HCT116 (cell line): ENCODE measurements at regions not wholly inside any gene's neighbourhood (a gene's known extent, or its start where the extent isn't known, plus 50 kb on each side); places are given as distances from the start of the nearest gene placed in this dataset.

ENCODE experiments used
- ATAC-seq: fragments of 200-7000 bp; cut with Tn5 transposase; 2 replicates; pipeline ENCODE4 v1.9.1; 2020; ENCODE audit warnings: mild to moderate bottlenecking, moderate library complexity
- BruUV-seq: library from RNA; stranded (reverse); fragments of 400-500 nt; replicated peaks from 2 replicates; lab custom pipeline; 2021; lab: Mats Ljungman, UMichigan
- CTCF ChIA-PET: fragments of 300-600 bp; sonication (Branson Sonifier 250); formaldehyde crosslinking; loops from one replicate; lab custom pipeline; 2021; ENCODE audit warnings: antibody characterized with exemption; lab: Charles Lee
- POLR2A ChIA-PET: fragments of 300-600, 350-600 bp; sonication (Branson Sonifier 250); formaldehyde crosslinking; loops from one replicate; lab custom pipeline; 2021; ENCODE audit warnings: antibody characterized with exemption; lab: Charles Lee
- RAD21 ChIA-PET, 2 experiments: fragments of 300-600 bp; sonication (Branson Sonifier 250); formaldehyde crosslinking; loops; one replicate each; lab custom pipeline; 2023; ENCODE audit warnings: low total read pairs in 2 of 2; ENCODE audit not compliant: uncharacterized antibody in 2 of 2, unreplicated experiment in 2 of 2, low non-redundant PET in 1 of 2; lab: Charles Lee
- DNase-seq: peaks from one replicate; pipeline ENCODE4 v3.0.0-alpha.2; 2010; ENCODE audit warnings: low read depth, low spot score
- H2AFZ ChIP-seq: fragments of 200-600 bp; shearing (Covaris generic), sonication (generic); 2 replicates; pipeline ENCODE4 v1.6.1; 2017; ENCODE audit warnings: low read depth, mixed run types, mixed read lengths, antibody characterized with exemption, low read length; ENCODE audit not compliant: poor library complexity, severe bottlenecking
- H3K27ac ChIP-seq: 2 replicates; pipeline ENCODE4 v1.5.1; 2012; ENCODE audit warnings: low read depth, low read length
- H3K27me3 ChIP-seq: fragments of 200-600 bp; sonication (generic); 2 replicates; pipeline ENCODE4 v1.6.1; 2016; ENCODE audit warnings: mixed run types, low read length, mixed read lengths; ENCODE audit not compliant: insufficient read depth
- H3K36me3 ChIP-seq, 2 experiments: fragments of 200-500 bp in 1 of 2; fragments of 200-600 bp in 1 of 2; sonication (Bioruptor generic) in 1 of 2; sonication (generic) in 1 of 2; 2 replicates each; pipeline versions ENCODE4 v1.5.1 to v1.6.1; 2014 to 2016; ENCODE audit warnings: low read length in 2 of 2, inconsistent platforms in 1 of 2, mixed read lengths in 1 of 2, mixed run types in 1 of 2; ENCODE audit not compliant: insufficient read depth in 2 of 2, control insufficient read depth in 1 of 2
- H3K4me1 ChIP-seq, 2 experiments: fragments of 200-600 bp in 1 of 2; sonication (generic) in 1 of 2; 2 replicates each; pipeline versions ENCODE4 v1.5.1 to v1.6.1; 2012 to 2017; ENCODE audit warnings: low read length in 2 of 2, inconsistent platforms in 1 of 2, mild to moderate bottlenecking in 1 of 2, mixed read lengths in 1 of 2, mixed run types in 1 of 2, moderate library complexity in 1 of 2; ENCODE audit not compliant: insufficient read depth in 2 of 2, control insufficient read depth in 1 of 2
- H3K4me2 ChIP-seq: fragments of 200-600 bp; sonication (generic); 2 replicates; pipeline ENCODE4 v1.6.1; 2017; ENCODE audit warnings: mixed run types, low read length, mixed read lengths
- H3K4me3 ChIP-seq, 2 experiments: fragments of 200-600 bp in 1 of 2; sonication (generic) in 1 of 2; replicated peaks in 1 of 2; 2 replicates each; pipeline ENCODE4 v1.5.1; 2011 to 2016; ENCODE audit warnings: low read length in 2 of 2, control low read depth in 1 of 2, low read depth in 1 of 2, mild to moderate bottlenecking in 1 of 2, mixed read lengths in 1 of 2, mixed run types in 1 of 2
- H3K79me2 ChIP-seq: fragments of 200-600 bp; sonication (generic); 2 replicates; pipeline ENCODE4 v1.6.1; 2017; ENCODE audit warnings: mild to moderate bottlenecking, mixed run types, low read length, moderate library complexity, mixed read lengths; ENCODE audit not compliant: insufficient read depth
- H3K9ac ChIP-seq: fragments of 200-600 bp; sonication (generic); 2 replicates; pipeline ENCODE4 v1.6.1; 2016; ENCODE audit warnings: low read length, mixed read lengths
- H3K9me2 ChIP-seq: fragments of 200-600 bp; sonication (generic), shearing (Covaris generic); 2 replicates; pipeline ENCODE4 v1.6.1; 2017; ENCODE audit warnings: mixed run types, mild to moderate bottlenecking, moderate library complexity; ENCODE audit not compliant: insufficient read depth
- H3K9me3 ChIP-seq, 2 experiments: fragments of 200-500 bp in 1 of 2; fragments of 200-600 bp in 1 of 2; sonication (Bioruptor generic) in 1 of 2; sonication (generic) in 1 of 2; 2 replicates each; pipeline ENCODE4 v1.6.1; 2014 to 2017; ENCODE audit warnings: low read length in 2 of 2, mixed read lengths in 2 of 2, inconsistent platforms in 1 of 2, low read depth in 1 of 2, mild to moderate bottlenecking in 1 of 2, mixed run types in 1 of 2, moderate library complexity in 1 of 2; ENCODE audit not compliant: control insufficient read depth in 1 of 2, insufficient read depth in 1 of 2
- H4K20me1 ChIP-seq: fragments of 200-600 bp; sonication (generic), shearing (Covaris generic); 2 replicates; pipeline ENCODE4 v1.6.1; 2017; ENCODE audit warnings: mixed run types, mild to moderate bottlenecking, moderate library complexity; ENCODE audit not compliant: insufficient read depth
- CBX3 ChIP-seq: IDR thresholded peaks from 2 replicates; pipeline ENCODE4 v1.6.1; 2012; ENCODE audit warnings: low read depth
- EGR1 ChIP-seq: IDR thresholded peaks from 2 replicates; pipeline ENCODE4 v1.6.1; 2012; ENCODE audit warnings: low read depth
- FOSL1 ChIP-seq: IDR thresholded peaks from 2 replicates; pipeline ENCODE4 v1.6.1; 2012; ENCODE audit warnings: low read depth
- JUND ChIP-seq: IDR thresholded peaks from 2 replicates; pipeline ENCODE4 v1.6.1; 2012
- SP1 ChIP-seq: IDR thresholded peaks from 2 replicates; pipeline ENCODE4 v1.6.1; 2012; ENCODE audit warnings: low read depth
- SRF ChIP-seq: IDR thresholded peaks from 2 replicates; pipeline ENCODE4 v1.6.1; 2012; ENCODE audit warnings: low read depth
- YY1 ChIP-seq: IDR thresholded peaks from 2 replicates; pipeline ENCODE4 v1.6.1; 2011; ENCODE audit warnings: low read length, low read depth, moderate library complexity, mild to moderate bottlenecking; ENCODE audit not compliant: insufficient replicate concordance; ENCODE audit errors: extremely low read depth
- intact Hi-C: fragments of 100-400 bp; cut with micrococcal nuclease; formaldehyde crosslinking; loops from 2 replicates; pipeline ENCODE4 v1.10.0; 2022
- TF ChIP-seq, protein P1 (sequence below), 3 experiments: fragments of 200-600 bp in 1 of 3; sonication (generic) in 1 of 3; IDR thresholded peaks in 2 of 3; conservative IDR thresholded peaks in 1 of 3; 2 replicates each; pipeline ENCODE4 v1.5.1; 2012 to 2017; ENCODE audit warnings: low read depth in 2 of 3, low read length in 2 of 3, antibody characterized with exemption in 1 of 3, borderline replicate concordance in 1 of 3, control low read depth in 1 of 3, mild to moderate bottlenecking in 1 of 3, mixed read lengths in 1 of 3, mixed run types in 1 of 3, moderate library complexity in 1 of 3; ENCODE audit not compliant: insufficient read depth in 1 of 3
- TF ChIP-seq, protein P2 (sequence below): IDR thresholded peaks from 2 replicates; pipeline ENCODE4 v1.6.1; 2012

DNA sequence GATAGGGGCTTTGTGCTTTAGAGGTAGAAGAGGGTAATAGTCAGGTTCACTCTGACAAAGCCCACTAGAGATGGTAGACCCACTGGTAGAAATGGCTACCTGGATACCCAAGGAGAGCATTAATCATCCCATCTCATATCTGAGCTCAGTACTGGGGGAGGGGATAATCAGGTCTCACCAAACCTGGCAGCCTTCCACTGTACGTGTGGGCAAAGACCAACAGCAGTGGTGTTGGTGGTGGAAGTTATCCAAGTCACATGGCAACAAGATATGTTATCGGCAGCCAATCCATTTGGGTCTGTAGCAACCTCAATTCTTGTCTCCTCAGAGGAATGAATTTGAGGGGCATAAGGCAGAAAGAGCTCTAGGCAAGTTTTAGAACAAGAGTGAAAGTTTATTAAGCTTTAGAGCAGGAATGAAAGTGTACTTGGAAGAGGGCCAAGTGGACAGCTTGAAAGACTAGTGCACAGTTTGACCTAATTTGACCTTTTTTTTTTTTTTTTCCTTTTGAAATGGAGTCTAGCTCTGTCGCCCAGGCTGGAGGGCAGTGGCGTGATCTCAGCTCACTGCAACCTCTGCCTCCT, 67.0 kb upstream of the CXCL13 start:
- Histone ChIP-seq H3K9ac (no peak overlapping the region), H4K20me1 (no peaks in the 10 kb centered on the region), H3K9me2 (no peaks in the 10 kb centered on the region), H3K4me1 (peaks cover 19 to 21% of the 10 kb centered on the region in 2 experiments), H3K27me3 (peaks cover 19% of the 10 kb centered on the region; the same call in 1 of the 2 replicates), H3K27ac (no peak overlapping the region; the same call in 1 of the 2 replicates), H3K4me2 (peak overlapping the region; percentile 52), H2AFZ (no peak overlapping the region), H3K9me3 (no peaks in the 10 kb centered on the region), H3K4me3 (no peak overlapping the region), H3K36me3 (no peaks in the 10 kb centered on the region), H3K79me2 (no peaks in the 10 kb centered on the region)
- ChIA-PET POLR2A (interaction anchor here (0.8 kb wide), 1 partner anchor 521 kb away, joined by 3 read pairs; no protein-coding TSS in a partner anchor), CTCF (no interaction called here), RAD21 (no interaction called here)
- intact Hi-C loops, result no loop called here
- no TSS peak for BruUV-seq
- TF ChIP-seq FOSL1, result peak; percentile 3; the same call in 1 of the 2 replicates
- no peak; the same call in 1 of the 2 replicates for TF ChIP-seq SP1
- no peak for TF ChIP-seq CBX3
- 0 out of 2 replicates have a peak, but pooled peaks have one; percentile 8 for TF ChIP-seq EGR1
- TF ChIP-seq, protein P1, sequence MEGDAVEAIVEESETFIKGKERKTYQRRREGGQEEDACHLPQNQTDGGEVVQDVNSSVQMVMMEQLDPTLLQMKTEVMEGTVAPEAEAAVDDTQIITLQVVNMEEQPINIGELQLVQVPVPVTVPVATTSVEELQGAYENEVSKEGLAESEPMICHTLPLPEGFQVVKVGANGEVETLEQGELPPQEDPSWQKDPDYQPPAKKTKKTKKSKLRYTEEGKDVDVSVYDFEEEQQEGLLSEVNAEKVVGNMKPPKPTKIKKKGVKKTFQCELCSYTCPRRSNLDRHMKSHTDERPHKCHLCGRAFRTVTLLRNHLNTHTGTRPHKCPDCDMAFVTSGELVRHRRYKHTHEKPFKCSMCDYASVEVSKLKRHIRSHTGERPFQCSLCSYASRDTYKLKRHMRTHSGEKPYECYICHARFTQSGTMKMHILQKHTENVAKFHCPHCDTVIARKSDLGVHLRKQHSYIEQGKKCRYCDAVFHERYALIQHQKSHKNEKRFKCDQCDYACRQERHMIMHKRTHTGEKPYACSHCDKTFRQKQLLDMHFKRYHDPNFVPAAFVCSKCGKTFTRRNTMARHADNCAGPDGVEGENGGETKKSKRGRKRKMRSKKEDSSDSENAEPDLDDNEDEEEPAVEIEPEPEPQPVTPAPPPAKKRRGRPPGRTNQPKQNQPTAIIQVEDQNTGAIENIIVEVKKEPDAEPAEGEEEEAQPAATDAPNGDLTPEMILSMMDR (IDR thresholded peaks at IDR 0.05 in 2 of 3, conservative IDR thresholded peaks at IDR 0.05 in 1 of 3; ENCODE audit: borderline replicate concordance in 1 of 3, insufficient read depth in 1 of 3, low read depth in 2 of 3, low read length in 2 of 3), result no peak
- TF ChIP-seq JUND, result no peak
- TF ChIP-seq, protein P2, sequence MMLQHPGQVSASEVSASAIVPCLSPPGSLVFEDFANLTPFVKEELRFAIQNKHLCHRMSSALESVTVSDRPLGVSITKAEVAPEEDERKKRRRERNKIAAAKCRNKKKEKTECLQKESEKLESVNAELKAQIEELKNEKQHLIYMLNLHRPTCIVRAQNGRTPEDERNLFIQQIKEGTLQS, result no peak
- no peak for TF ChIP-seq SRF
- no peak for TF ChIP-seq YY1
- peak; percentile 53 for ATAC-seq
- peak; percentile 27 for DNase-seq
